ENCODE measurements at regions not wholly inside any gene's neighbourhood (a gene's known extent, or its start where the extent isn't known, plus 50 kb on each side); places are given as distances from the start of the nearest gene placed in this dataset.

DNA sequence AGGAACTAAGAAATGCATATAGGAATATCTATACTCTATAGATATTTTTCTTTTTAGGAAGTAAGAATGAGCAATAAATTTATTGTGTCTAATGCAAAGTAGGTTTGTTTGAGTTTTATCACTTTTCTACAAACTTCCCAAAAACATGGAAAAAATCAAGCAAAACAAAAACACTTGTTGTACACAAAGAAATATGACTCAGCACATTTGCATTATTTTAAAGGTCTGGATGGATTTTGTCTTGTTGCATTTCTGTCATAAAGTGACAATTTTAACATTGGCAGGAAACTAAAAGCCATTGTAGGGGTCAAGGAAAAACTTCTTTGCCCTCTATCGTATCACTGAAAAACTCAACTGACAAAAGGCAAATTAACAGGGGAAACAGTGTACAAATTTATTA lies 267.2 kb downstream of the PYDC2 start:
- ATAC-seq (no peak), DNase-seq (ENCODE audit: low read depth, low spot score) (no peak)
- ChIA-PET POLR2A (no interaction called here), CTCF (no interaction called here)
- H3K4me1 ChIP-seq (ENCODE audit: control insufficient read depth, insufficient read depth, low read length) = no peaks in the 10 kb centered on the region
- H3K36me3 ChIP-seq (ENCODE audit: control insufficient read depth, insufficient read depth, low read length) = no peaks in the 10 kb centered on the region
- in situ Hi-C loops (cut with HindIII; ENCODE audit: low pct_unique_long_range_greater_than_20kb, low sequenced_read_pairs) = no loop called here
- TF ChIP-seq, protein P1, sequence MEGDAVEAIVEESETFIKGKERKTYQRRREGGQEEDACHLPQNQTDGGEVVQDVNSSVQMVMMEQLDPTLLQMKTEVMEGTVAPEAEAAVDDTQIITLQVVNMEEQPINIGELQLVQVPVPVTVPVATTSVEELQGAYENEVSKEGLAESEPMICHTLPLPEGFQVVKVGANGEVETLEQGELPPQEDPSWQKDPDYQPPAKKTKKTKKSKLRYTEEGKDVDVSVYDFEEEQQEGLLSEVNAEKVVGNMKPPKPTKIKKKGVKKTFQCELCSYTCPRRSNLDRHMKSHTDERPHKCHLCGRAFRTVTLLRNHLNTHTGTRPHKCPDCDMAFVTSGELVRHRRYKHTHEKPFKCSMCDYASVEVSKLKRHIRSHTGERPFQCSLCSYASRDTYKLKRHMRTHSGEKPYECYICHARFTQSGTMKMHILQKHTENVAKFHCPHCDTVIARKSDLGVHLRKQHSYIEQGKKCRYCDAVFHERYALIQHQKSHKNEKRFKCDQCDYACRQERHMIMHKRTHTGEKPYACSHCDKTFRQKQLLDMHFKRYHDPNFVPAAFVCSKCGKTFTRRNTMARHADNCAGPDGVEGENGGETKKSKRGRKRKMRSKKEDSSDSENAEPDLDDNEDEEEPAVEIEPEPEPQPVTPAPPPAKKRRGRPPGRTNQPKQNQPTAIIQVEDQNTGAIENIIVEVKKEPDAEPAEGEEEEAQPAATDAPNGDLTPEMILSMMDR (IDR thresholded peaks at IDR 0.05) = no peak
- no peak for TF ChIP-seq POLR2AphosphoS5 (IDR thresholded peaks at IDR 0.05; ENCODE audit: low read depth, low read length)
- no peak overlapping the region for H3K4me3 ChIP-seq (ENCODE audit: low read depth in 2 of 2, low read length in 2 of 2)
- intact Hi-C loops (cut with micrococcal nuclease; ENCODE audit: unreplicated experiment) = no loop called here
- no TSS peak for BruUV-seq (replicated peaks)
- H3K27me3 ChIP-seq (ENCODE audit: control insufficient read depth, insufficient read depth, low read length) = no peaks in the 10 kb centered on the region
- H3K9me3 ChIP-seq (ENCODE audit: control insufficient read depth, insufficient read depth, low read depth, low read length) = 0 out of 2 replicates have a peak, but pooled peaks cover 3% of the 10 kb centered on the region
- no peak overlapping the region for H3K27ac ChIP-seq (ENCODE audit: low read length)

DNA sequence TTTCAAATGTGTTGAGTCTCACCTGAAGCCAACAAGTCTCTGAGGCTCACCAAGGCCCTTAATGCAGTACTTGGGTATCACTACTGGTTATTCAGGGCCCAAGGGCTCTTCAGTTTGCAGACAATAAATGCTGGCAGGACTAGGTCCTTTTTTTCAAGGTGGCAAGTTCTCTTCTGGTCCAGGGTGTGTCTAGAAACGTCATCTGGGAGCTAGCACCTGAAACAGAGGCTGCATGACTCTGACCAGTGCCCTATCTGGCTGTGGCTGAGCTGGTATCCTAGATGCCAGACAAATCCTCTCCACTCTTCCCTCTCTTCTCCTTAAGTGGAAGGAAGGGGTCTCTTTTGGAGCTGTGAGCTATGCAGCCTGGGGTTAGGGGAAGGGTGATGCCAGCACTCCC lies 276.8 kb downstream of the PYDC2 start:
- in situ Hi-C loops (cut with HindIII; ENCODE audit: low pct_unique_long_range_greater_than_20kb, low sequenced_read_pairs) (no loop called here), intact Hi-C loops (cut with micrococcal nuclease; ENCODE audit: unreplicated experiment) (no loop called here)
- Histone ChIP-seq H3K4me1 (ENCODE audit: control insufficient read depth, insufficient read depth, low read length) (no peaks in the 10 kb centered on the region), H3K27ac (ENCODE audit: low read length) (no peak overlapping the region), H3K9me3 (ENCODE audit: control insufficient read depth, insufficient read depth, low read depth, low read length) (no peaks in the 10 kb centered on the region), H3K27me3 (ENCODE audit: control insufficient read depth, insufficient read depth, low read length) (no peaks in the 10 kb centered on the region), H3K36me3 (ENCODE audit: control insufficient read depth, insufficient read depth, low read length) (no peaks in the 10 kb centered on the region), H3K4me3 (ENCODE audit: low read depth in 2 of 2, low read length in 2 of 2) (no peak overlapping the region)
- ChIA-PET POLR2A (no interaction called here), CTCF (no interaction called here)
- no peak for DNase-seq (ENCODE audit: low read depth, low spot score)
- no peak for ATAC-seq
- TF ChIP-seq SIN3A (IDR thresholded peaks at IDR 0.05; ENCODE audit: borderline replicate concordance, insufficient read depth, low read depth, low read length) (no peak), POLR2AphosphoS5 (IDR thresholded peaks at IDR 0.05; ENCODE audit: low read depth, low read length) (no peak), TCF7L2 (IDR thresholded peaks at IDR 0.05; ENCODE audit: low read depth, low read length) (no peak)
- TF ChIP-seq, protein P2, sequence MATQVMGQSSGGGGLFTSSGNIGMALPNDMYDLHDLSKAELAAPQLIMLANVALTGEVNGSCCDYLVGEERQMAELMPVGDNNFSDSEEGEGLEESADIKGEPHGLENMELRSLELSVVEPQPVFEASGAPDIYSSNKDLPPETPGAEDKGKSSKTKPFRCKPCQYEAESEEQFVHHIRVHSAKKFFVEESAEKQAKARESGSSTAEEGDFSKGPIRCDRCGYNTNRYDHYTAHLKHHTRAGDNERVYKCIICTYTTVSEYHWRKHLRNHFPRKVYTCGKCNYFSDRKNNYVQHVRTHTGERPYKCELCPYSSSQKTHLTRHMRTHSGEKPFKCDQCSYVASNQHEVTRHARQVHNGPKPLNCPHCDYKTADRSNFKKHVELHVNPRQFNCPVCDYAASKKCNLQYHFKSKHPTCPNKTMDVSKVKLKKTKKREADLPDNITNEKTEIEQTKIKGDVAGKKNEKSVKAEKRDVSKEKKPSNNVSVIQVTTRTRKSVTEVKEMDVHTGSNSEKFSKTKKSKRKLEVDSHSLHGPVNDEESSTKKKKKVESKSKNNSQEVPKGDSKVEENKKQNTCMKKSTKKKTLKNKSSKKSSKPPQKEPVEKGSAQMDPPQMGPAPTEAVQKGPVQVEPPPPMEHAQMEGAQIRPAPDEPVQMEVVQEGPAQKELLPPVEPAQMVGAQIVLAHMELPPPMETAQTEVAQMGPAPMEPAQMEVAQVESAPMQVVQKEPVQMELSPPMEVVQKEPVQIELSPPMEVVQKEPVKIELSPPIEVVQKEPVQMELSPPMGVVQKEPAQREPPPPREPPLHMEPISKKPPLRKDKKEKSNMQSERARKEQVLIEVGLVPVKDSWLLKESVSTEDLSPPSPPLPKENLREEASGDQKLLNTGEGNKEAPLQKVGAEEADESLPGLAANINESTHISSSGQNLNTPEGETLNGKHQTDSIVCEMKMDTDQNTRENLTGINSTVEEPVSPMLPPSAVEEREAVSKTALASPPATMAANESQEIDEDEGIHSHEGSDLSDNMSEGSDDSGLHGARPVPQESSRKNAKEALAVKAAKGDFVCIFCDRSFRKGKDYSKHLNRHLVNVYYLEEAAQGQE (IDR thresholded peaks at IDR 0.05; ENCODE audit: insufficient read depth in 1 of 2, low read depth in 2 of 2, low read length in 1 of 2) = no peak
- TF ChIP-seq, protein P1 (IDR thresholded peaks at IDR 0.05) = no peak
- no TSS peak for BruUV-seq (replicated peaks)

DNA sequence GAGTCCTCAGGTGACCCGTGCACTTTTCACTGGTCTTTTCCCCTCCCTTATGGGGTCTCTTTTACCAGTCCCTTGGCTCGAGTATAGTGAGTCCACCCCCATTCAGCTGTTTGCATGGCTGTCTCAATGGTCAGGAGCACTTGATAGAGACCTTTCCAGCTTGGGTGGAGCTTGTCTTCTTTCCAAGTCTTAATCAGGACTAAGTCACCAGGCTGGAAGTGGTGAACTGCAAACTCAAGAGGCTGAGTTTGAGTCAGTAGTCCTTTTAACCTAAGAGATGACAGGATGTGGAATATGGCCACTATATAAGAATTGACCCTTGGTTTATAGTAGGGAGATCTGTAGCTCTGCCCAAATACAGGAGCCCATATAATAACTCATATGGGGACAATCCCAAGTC lies 279.7 kb downstream of the PYDC2 start:
- no peak overlapping the region for H3K27ac ChIP-seq (ENCODE audit: low read length)
- in situ Hi-C loops (cut with HindIII; ENCODE audit: low pct_unique_long_range_greater_than_20kb, low sequenced_read_pairs) (no loop called here), intact Hi-C loops (cut with micrococcal nuclease; ENCODE audit: unreplicated experiment) (no loop called here)
- no peak overlapping the region for H3K4me3 ChIP-seq (ENCODE audit: low read depth in 2 of 2, low read length in 2 of 2)
- TF ChIP-seq, protein P2 (IDR thresholded peaks at IDR 0.05; ENCODE audit: insufficient read depth in 1 of 2, low read depth in 2 of 2, low read length in 1 of 2) = no peak
- TF ChIP-seq, protein P1 (IDR thresholded peaks at IDR 0.05) = no peak
- TF ChIP-seq TCF7L2 (IDR thresholded peaks at IDR 0.05; ENCODE audit: low read depth, low read length) (no peak), POLR2AphosphoS5 (IDR thresholded peaks at IDR 0.05; ENCODE audit: low read depth, low read length) (no peak), SIN3A (IDR thresholded peaks at IDR 0.05; ENCODE audit: borderline replicate concordance, insufficient read depth, low read depth, low read length) (no peak)
- no peaks in the 10 kb centered on the region for H3K4me1 ChIP-seq (ENCODE audit: control insufficient read depth, insufficient read depth, low read length)
- no TSS peak for BruUV-seq (replicated peaks)
- ATAC-seq = no peak
- no peaks in the 10 kb centered on the region for H3K27me3 ChIP-seq (ENCODE audit: control insufficient read depth, insufficient read depth, low read length)
- no peaks in the 10 kb centered on the region for H3K36me3 ChIP-seq (ENCODE audit: control insufficient read depth, insufficient read depth, low read length)
- CTCF ChIA-PET = no interaction called here
- no peak for DNase-seq (ENCODE audit: low read depth, low spot score)
- H3K9me3 ChIP-seq (ENCODE audit: control insufficient read depth, insufficient read depth, low read depth, low read length) = no peaks in the 10 kb centered on the region
- POLR2A ChIA-PET = no interaction called here

All from Panc1 (cell line).